NCI-H446 (cell line): ENCODE measurements at regions not wholly inside any gene's neighbourhood (a gene's known extent, or its start where the extent isn't known, plus 50 kb on each side); places are given as distances from the start of the nearest gene placed in this dataset.
"Not testable (repeated sequence)": the region's sequence is repeated elsewhere in the genome, so short reads cannot be mapped to it uniquely, and the experiment has no call there.

Experiments used
- DNase-seq, 2 experiments: peaks; one replicate each; lab custom pipeline; 2025; lab: John Stamatoyannopoulos, UW

- DNase-seq = no peak
These were observed 520.6 kb downstream of the CCSER2 start for GRCh38 chr10:84848967-84849366.

GRCh38 chr10:84850826-84851225, 522.4 kb downstream of the CCSER2 start:
- no peak for DNase-seq

DNA sequence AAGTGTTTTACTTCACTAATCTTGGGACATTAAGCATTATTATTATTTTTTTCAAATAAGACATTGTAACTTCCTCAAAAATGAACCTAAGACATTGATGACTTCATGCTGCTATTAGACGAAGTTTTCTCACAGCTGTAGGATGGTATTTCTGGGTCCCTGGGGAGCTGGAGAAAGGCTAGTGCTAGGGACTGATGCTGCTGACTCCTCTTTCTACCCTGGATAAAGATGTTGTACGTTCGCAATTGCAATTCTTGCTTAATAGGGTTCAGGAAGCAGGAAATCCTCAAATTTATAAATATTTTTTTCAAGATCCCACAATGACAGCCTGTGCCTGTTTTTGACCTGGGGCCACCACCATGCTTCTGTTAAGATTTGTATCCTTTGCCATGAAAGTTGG, 526.0 kb downstream of the CCSER2 start:
- no peak for DNase-seq

DNA sequence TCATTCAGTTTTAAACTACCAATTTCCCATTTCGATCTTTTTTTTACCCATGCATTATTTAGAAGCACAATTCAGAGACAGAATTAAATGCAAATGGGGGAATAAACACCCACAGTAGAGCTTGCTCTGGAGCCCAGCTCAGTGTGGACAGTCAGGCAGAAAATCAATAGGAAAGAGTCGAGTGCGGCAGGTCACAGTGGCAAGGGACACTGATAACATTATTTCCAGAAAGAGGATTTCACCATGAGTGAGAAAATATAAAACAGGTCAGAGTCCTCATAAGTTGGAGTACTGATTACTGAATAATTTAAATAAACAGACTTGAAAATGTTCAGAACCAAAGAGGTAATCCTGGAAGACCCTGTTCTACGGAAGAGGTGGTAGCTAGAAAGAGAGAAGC, 532.5 kb downstream of the CCSER2 start:
- no peak for DNase-seq

GRCh38 chr10:84862551-84862950, 534.2 kb downstream of the CCSER2 start:
- no peak for DNase-seq

DNA sequence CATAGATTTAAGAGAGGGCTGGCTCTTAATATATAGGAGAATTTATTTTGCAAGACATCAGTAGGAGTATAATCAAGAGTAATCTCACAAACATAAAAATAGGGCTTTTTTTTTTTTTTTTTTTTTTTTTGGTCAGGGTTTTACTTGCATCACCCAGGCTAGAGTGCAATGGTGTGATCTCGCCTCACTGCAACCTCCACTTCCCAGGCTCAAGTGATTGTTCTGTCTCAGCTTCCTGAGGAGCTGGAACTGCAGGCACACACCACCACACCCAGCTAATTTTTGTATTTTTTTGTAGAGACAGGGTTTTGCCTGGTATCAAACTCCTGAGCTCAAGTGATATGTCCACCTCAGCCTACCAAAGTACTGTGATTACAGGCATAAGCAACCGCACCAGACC, 535.3 kb downstream of the CCSER2 start:
- DNase-seq = no peak

DNA sequence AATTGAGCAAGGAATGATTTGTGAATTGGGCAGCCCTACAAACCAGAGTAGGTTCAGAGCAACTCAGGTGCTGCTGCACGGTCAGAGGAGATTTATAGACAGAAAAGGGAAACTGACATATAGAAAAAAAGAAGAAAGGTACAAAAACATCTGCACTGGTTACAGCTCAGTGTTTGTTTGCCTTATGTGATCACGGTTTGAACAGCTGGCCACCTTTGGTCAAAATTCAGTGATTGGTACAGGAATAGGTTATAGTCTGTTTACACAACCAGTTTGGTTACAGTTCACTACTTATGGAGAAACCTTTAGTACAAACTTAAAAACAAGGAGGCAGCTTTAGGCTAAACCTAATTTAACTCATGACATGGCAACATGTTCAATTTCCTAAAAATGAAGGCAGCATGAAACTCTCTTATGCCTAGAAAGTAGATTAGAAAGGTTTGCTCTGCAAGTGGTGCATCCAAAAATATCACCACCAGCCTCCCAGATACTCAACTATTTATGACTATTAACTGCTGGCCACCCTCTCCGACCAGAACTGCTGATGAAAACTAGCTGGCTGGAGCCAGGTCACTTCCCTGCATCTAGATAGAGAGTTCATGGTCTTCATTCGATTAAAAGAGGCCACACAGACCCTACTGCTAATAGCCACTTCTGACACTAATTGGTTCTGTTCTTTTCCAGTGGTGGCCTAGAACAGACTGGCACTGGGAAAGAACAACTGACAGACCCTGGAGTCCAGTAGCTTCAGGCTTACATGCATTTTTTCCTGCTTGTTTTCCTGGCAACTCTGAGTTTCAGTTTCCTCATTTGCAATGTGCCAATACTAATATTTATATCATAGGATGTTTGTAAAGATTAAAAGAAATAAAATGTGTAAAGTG, 548.0 kb downstream of the CCSER2 start:
- DNase-seq = no peak

- DNase-seq = no peak
These were observed 551.6 kb downstream of the CCSER2 start for GRCh38 chr10:84879991-84880390.

DNA sequence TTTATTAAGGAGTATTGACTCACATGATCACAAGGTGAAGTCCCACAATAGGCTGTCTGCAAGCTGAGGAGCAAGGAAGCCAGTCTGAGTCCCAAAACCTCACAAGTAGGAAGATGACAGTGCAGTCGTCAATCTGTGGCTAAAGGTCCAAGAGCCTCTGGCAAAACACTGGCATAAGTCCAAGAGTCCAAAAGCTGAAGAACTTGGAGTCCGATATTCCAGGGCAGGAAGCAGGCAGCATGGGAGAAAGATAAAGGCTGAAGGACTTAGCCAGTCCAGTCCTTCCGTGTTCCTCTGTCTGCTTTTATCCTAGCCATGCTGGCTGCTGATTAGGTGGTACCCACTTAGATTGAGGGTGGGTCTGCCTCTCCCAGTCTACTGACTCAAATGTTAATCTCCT, 553.3 kb downstream of the CCSER2 start:
- DNase-seq = not testable (repeated sequence)

DNA sequence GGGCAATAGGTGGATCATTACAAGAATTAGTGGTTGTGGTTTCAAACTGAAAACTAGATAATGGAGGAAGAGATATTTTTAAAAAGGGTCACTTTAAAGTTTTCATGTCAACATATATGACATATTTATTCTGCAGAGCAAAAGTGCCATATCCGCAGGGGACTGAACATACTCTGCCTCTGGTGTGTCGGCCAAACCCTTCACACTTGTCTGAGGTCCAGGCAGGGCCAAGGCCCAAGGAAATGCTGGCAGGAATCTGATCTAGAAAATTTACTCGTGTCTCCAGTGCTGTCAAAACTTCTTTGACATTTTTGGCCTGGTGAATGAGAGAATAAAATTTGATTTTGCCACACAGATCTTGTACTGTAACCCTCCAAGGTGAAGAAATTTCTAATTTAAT, 562.3 kb downstream of the CCSER2 start:
- no peak for DNase-seq

DNA sequence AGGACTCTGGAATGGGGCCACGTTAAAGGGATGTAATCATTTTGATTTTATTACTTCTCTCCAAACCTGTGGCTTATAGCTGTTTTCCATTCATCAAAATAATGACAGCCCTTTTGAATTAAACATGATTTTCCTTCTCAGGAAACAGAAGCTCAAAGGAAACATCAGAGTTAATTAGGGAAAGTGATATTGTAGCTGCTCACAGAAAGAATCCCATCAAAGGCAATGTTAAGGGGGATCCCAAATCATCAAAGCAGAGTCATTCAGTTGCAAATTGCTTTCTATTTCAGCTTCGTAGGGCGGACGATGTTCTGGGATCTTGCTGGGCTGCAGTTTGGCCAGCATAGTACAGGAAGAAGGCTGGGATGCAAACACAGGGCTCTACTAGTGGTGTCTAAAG, 563.2 kb downstream of the CCSER2 start:
- no peak for DNase-seq

GRCh38 chr10:84895541-84895940, 567.2 kb downstream of the CCSER2 start:
- no peak for DNase-seq

DNA sequence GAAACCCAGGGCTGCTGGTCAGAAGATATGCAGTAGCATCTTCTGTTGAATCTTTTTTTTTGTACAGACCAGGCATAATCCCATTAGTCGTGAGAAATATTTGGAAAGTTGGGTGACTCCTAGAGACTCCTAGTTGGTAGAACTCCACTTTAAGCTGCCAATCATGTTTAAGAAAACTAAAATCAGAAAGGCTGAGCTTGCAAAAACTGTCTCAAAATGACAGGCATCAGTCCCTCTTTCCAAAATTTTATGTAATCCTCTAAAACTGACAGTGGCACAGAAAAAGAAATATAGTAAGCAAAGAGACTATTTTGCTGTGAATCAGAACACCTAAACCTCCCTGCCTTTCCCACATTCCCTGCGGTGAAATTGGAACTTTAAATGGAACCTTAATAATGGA, 568.5 kb downstream of the CCSER2 start:
- no peak for DNase-seq

GRCh38 chr10:84899268-84899667, 570.9 kb downstream of the CCSER2 start:
- DNase-seq = no peak

- no peak for DNase-seq
These were observed 571.8 kb downstream of the CCSER2 start for GRCh38 chr10:84900141-84900540.

DNA sequence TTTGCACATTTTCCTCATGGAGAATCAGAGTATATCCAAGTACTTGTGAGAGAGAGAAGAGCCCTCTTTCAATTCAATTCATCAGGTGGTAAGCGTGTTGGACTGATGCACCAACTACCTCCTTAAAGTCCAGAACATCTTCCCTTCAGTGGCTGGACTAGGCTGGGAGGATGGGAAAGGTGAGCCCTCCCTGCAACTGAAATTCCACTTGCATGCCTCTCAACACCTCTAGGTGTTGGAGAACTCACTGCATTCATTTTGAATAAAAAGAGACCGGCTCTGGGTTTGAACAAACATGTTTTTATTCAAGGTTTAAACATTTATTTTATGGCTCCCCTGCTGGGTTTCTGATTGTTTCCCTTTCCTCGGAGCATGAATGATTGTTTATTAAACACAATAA, 573.5 kb downstream of the CCSER2 start:
- DNase-seq = no peak

DNA sequence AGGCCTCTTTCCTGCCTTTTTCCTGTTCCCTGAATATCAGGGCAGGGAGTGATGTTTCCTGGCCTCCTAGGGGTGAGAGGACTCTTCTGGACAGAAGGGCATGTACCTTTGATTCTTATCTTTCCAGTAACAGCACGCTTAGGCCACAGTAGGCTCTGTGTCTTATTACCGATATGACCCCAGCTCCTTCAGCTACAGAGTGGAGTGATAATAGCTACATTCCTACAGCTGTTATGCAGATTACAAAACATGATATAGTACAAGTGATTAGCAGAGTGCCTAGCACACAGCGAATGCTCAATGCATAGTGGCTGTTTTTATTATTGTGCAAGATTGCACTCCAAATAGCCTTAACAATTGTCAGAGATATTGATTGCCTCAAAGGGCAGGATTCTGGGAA, 574.2 kb downstream of the CCSER2 start:
- DNase-seq = no peak

DNA sequence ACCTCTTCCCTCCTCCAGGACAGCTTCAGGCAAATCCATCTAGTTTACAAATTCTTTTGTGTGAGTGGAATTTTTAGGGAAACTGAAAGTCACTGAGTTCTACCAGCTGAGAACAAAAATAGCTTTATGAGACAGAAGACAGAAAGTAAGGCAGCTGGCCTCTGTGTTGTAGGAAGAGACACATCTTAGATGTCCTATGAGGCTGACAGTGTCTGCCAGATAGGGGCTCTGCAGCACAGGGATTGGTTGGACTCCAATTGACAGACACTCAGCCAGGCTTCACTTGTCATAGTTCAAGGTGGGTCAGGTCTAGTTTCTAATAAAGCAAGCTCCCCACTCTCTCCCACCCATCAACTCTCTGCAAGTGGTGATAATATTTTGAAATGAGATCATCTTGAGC, 574.9 kb downstream of the CCSER2 start:
- DNase-seq = no peak

- DNase-seq = no peak
These were observed 579.1 kb downstream of the CCSER2 start for GRCh38 chr10:84907461-84908009.

- no peak for DNase-seq
These were observed 580.1 kb downstream of the CCSER2 start for GRCh38 chr10:84908491-84908890.

DNA sequence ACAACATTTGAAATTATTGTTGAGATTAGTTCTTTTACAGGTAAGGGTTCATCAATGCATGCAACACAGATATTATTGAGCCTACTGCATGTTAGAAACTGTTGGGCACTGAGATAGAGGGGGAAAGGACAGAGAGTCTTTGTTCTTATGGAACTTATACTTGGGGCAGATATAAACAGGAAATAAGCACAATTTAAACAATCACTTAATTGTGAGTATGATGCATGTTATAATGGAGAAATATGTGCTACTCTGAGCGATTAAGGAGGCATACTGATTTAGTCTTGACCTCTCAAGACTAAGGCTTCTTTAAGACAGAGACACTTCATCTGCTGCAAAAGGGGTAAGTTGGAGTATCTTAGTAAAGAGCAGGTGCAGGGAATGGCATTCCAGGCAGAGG, 593.3 kb downstream of the CCSER2 start:
- DNase-seq = no peak

GRCh38 chr10:84924131-84924530, 595.7 kb downstream of the CCSER2 start:
- no peak for DNase-seq

GRCh38 chr10:84925495-84925894, 597.1 kb downstream of the CCSER2 start:
- DNase-seq = no peak

GRCh38 chr10:84933402-84933801, 605.0 kb downstream of the CCSER2 start:
- DNase-seq = no peak
